Fibroblast of skin of left biceps (primary cell): ENCODE measurements at regions not wholly inside any gene's neighbourhood (a gene's known extent, or its start where the extent isn't known, plus 50 kb on each side); places are given as distances from the start of the nearest gene placed in this dataset.
"Not testable (repeated sequence)": the region's sequence is repeated elsewhere in the genome, so short reads cannot be mapped to it uniquely, and the experiment has no call there.

Experiments used
- DNase-seq, 2 experiments: peaks; one replicate each; pipeline ENCODE4 v3.0.0-alpha.2; 2013; ENCODE audit warnings: low read depth in 2 of 2

- no peak for DNase-seq
Measured at GRCh38 chr6:119821380-119821779, 471.8 kb upstream of the MAN1A1 start.

- no peak for DNase-seq
Measured at GRCh38 chr6:119818876-119819275, 469.3 kb upstream of the MAN1A1 start.

DNA sequence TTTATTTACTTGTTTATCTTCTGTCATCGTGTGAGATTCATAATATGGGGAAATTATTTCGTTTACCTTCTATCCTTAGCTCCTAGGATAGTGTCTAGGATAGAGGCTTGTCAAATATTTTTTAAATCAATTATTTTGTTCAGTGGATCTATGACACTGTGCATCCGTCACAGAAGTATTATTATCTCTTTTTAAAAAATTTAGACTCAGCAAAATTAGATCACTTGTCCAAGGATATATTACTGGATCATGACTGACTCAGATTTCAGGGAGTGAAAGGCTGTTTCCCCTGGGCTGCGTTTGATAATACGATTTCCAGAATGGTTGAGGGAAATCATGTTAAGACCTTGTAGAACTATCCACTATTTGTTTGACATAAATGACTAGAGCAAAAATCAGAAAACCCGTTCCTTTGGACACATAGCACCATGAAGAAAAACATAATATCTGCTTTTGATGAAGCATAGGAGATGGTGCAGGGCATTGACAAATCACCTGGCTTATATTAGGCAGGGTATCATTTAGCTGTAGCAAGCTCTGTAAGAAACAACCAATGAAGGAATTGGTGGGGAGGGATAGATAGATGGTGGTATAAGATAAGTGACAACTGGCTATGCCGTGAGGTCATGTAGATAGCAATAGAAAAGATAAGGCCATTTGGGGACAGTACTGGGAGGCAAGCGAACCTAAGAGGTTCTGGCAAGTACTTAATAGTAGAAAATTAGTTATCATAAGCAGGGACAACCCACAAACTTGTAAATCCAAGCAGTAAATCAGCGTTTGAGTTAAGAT is 465.2 kb upstream of the MAN1A1 start:
- no peak for DNase-seq

DNA sequence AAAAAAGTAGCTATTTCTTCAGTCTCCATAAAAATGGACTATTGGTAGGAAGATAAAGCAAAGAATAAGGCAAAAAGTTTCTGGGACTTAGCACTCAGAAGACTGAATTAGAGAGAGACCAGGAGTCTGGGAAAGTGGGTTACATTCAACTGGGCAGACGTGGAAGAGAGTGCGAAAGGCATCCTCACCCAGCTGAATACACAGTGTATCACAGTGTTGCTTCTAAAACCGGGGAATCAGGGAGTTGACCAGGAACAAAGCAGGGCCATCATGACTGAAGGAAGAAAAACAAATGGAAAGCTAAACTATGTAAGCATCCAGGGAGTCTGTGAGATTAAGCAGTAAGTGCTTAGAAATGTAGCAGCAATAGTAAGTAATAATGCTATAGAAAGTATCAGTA is 452.9 kb upstream of the MAN1A1 start:
- DNase-seq, result no peak

- no peak for DNase-seq
Measured at GRCh38 chr6:119801056-119801455, 451.5 kb upstream of the MAN1A1 start.

DNA sequence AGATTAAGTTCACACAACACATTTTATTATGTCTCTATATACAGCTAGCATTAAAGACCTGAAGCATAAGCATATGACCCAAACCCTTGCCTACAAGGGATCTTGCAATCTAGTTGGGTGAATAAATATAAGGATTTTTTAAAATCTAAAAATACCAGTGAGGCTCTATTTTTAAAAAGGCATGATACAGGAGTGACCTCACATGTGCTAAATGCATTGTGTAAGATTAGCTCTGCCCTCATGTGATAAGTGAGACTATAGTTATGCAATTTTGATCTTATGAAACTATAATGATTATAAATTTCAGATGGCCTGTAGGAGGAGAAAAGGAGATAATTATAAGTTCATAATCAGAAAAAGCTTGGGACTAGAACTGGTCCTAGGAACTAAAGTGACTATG is 451.0 kb upstream of the MAN1A1 start:
- no peak for DNase-seq

DNA sequence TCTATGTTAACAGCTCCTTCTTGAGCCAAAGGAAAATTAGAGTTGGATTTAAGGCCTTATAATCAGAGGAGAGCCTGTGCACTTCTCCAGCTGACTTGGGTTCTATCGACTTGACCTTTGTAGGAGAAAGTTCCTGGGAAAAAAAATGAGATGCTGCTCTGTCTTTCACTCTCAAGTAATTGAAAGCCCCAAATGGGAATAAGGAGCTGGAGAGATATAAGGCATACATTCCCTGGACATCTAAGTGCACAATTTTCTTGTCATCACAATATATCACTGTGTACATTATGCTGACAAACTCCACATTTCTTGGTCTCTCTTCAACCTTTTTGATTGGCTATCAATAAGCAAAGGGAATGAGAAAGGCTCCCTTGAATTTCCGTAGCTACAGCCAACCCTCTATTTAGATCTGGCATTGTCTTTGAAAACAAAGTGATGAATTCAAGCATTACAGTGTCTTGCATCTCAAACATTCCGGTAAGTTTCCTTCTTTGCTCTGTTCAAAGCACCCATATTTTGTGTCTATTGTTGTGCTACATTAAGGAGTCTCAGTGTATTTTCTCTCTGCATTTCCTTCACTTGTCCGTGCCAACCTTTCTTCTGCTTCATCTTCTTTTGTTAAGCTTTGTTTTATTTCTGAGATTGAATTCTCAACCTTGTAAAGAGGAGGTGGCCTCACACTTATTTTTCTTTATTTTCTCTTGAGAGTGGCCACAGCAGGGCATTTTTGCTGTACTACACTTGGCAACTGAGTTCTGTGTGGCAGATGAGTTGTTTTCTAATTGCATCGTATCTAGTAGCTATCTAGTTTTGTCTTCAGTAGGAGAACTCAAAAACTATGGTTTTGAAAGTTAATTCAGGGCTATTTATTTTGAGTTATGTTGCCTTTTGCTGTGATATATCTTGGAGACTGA is 450.3 kb upstream of the MAN1A1 start:
- no peak for DNase-seq

- DNase-seq, result no peak
Measured at GRCh38 chr6:119791736-119792135, 442.2 kb upstream of the MAN1A1 start.

DNA sequence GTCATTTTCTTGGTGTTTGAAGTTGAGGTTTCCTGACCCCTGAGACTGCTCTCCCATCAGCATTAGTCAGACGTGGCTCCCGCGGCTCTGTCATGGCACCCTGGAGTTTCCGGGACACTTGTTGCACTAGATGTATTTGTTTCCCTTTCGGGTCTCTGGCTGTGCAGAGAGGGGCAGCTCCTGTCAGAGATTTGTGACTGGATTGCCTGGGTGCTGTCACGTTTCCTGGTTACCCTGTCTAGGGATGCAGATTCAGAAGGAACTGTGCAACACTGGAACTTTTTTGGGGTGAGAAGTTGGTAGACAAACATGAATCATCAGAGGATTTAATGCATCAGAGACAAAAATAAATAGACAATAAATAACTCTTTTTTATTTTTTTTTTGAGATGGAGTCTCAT is 431.8 kb upstream of the MAN1A1 start:
- DNase-seq, result no peak

- DNase-seq, result no peak
Measured at GRCh38 chr6:119768201-119768600, 418.6 kb upstream of the MAN1A1 start.

- DNase-seq, result no peak
Measured at GRCh38 chr6:119764927-119765681, 415.5 kb upstream of the MAN1A1 start.

- DNase-seq, result no peak
Measured at GRCh38 chr6:119760046-119760445, 410.5 kb upstream of the MAN1A1 start.

- no peak for DNase-seq
Measured at GRCh38 chr6:119758385-119758784, 408.8 kb upstream of the MAN1A1 start.

DNA sequence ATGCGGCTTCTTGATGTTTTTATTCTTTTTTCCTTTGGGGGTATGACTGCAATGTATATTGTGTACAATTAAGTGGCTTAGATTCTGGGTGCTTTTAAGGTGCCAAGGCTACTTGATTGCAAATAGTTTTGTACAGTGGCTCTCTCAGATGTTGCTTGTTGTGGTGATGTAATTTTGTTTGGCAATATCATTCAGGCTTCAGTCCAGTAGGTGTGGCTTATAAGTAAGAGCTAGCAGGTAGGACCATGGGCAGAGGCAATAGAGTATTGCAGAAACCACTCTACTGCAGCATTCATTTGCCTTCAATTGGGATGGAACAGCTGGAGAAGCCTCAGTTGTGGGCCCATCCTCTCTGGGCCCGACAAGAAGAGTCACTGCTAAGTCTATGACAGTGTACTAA is 407.9 kb upstream of the MAN1A1 start:
- no peak for DNase-seq

GRCh38 chr6:119749335-119749734 is 399.8 kb upstream of the MAN1A1 start:
- peak in 1 of 2 experiments; percentile 7 for DNase-seq

DNA sequence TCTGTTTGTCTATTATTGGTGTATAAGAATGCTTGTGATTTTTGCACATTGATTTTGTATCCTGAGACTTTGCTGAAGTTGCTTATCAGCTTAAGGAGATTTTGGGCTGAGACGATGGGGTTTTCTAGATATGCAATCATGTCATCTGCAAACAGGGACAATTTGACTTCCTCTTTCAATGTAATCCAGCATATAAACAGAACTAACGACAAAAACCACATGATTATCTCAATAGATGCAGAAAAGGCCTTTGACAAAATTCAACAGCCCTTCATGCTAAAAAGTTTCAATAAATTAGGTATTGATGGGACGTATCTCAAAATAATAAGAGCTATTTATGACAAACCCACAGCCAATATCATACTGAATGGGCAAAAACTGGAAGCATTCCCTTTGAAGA is 399.0 kb upstream of the MAN1A1 start:
- DNase-seq, result not testable (repeated sequence)

DNA sequence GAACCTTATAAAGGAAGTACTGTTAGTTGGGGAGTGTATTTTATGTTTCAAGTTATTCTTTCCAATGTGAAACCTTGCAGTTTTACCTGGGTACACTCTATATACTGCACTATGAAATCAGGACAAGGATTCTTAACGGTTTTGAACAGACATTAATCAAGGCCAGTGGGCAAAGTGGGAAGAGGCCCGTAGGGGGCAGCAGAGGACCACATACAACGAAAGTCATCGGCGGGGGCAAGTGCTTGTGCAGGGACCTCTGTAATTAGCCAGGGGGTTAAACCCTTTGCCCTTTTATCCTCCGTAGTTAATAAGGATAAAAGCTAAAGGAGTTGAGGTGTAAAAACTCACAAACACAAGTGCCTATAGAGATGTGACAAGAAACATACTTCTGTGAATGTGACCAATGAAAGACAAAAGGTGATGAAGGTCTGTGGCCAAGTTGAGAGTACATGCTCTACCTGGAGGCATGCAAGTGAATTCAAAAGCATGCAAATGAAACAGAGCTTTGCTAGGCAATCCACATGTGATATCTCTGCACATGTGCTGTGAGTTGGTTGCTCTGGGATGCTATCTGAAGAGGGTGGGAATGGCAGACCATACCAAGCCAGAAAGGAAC is 392.7 kb upstream of the MAN1A1 start:
- peak in 1 of 2 experiments; percentile 3 for DNase-seq

GRCh38 chr6:119739769-119740168 is 390.2 kb upstream of the MAN1A1 start:
- DNase-seq, result no peak

DNA sequence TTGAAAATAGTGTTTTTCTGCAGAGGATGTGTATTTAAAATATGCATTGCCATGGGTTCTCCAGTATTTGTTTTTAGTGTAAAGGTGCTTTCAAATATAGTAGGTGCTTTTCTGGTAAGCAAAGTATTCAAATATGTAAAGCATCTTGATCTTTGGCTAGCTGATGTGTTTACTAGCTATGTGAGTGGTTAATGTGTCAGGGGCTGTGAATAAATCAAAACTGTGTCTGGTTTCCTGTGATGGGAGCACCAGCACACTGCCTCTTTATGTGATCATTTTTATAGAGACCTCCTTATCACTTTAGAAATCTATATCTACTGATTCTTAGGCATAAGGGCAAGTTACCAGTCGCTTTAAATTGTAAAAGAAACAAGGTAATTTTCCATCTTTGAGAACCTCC is 388.9 kb upstream of the MAN1A1 start:
- DNase-seq, result no peak

GRCh38 chr6:119736296-119737021 is 386.9 kb upstream of the MAN1A1 start:
- no peak for DNase-seq

- no peak for DNase-seq
Measured at GRCh38 chr6:119735530-119735929, 386.0 kb upstream of the MAN1A1 start.
